VCaP (cell line): ENCODE measurements at regions not wholly inside any gene's neighbourhood (a gene's known extent, or its start where the extent isn't known, plus 50 kb on each side); places are given as distances from the start of the nearest gene placed in this dataset.

Source experiments
- H3K27ac ChIP-seq: fragments of 450-650 bp; 2 replicates; pipeline ENCODE4 v1.5.1; 2017
- TF ChIP-seq, protein P1 (sequence below): fragments of 450-650 bp; conservative IDR thresholded peaks from 2 replicates; pipeline ENCODE4 v1.5.1; 2017; ENCODE audit warnings: mild to moderate bottlenecking, moderate library complexity

DNA sequence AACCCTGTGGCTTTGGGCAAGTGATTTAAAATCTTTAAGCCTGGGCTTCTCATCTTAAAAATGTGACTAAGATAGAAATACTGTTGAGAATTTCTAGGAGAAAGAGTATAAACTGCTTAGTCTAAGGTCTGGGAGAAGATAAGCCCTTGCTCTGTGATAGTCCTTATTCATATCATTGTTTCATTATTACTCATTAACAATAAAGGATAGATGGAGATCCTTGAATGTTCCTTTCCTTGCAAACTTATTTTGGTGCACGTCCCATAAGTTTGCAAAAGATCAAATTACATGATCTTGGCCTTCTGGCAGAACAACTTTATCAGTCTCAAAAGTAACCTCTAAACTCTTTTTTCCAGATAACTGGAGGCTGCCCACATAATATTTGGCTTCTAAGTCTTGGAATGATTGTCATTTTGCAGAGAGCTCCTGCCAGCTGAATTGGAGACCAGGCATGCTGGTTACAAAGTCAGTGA is 138.3 kb downstream of the FAM124B start:
- peak overlapping the region; percentile 20 for H3K27ac ChIP-seq
- TF ChIP-seq, protein P1, sequence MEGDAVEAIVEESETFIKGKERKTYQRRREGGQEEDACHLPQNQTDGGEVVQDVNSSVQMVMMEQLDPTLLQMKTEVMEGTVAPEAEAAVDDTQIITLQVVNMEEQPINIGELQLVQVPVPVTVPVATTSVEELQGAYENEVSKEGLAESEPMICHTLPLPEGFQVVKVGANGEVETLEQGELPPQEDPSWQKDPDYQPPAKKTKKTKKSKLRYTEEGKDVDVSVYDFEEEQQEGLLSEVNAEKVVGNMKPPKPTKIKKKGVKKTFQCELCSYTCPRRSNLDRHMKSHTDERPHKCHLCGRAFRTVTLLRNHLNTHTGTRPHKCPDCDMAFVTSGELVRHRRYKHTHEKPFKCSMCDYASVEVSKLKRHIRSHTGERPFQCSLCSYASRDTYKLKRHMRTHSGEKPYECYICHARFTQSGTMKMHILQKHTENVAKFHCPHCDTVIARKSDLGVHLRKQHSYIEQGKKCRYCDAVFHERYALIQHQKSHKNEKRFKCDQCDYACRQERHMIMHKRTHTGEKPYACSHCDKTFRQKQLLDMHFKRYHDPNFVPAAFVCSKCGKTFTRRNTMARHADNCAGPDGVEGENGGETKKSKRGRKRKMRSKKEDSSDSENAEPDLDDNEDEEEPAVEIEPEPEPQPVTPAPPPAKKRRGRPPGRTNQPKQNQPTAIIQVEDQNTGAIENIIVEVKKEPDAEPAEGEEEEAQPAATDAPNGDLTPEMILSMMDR: no peak

DNA sequence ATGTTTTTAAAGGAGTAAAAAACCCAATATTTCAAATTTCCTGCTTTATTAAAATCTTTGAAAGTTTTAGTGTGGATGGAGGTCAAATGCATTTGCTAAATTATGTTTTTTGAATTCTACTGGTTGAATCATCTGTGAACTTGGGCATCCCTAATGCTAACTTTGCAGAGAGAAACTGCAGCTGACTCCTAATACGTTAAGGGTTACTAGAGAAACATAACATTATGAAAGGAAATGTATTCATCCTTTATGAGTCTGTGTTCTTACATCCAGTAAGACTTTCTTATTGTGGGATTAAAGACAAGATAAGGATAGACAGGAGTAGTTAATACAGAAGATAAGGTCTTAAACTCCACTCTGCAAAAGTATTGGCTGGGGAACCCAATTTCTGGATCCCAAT is 140.6 kb downstream of the FAM124B start:
- TF ChIP-seq, protein P1: no peak
- H3K27ac ChIP-seq: no peak overlapping the region

DNA sequence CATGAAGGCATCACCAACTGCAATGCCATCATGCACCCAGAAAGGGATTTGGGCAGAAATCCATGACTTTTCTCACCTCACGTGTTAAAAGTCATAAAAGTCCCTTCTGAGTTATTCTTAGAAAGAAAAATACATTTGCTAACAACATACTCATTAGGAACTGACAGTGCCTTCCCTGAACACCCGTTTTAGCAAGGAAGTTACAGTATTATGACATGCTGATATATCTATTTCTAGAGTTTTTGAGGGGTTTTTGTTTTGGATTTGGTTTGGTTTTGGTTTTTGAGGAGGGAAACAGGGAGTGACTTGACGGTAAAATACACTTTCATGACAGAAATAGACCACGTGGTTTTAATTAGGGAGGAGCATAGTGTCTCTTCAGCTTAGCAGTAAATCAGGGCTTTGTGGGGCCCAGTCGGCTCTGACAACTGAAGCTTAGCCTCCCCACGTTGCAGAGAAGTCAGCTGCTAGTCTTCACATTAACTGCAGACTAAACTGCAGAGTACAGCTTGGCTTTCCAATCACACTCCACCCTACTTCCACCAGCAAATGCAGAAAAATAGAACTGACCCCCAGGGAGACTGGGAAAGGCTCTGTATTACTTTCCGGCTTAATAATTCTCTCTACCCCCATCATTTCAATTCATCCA is 141.4 kb downstream of the FAM124B start:
- TF ChIP-seq, protein P1: no peak
- H3K27ac ChIP-seq: no peak overlapping the region

DNA sequence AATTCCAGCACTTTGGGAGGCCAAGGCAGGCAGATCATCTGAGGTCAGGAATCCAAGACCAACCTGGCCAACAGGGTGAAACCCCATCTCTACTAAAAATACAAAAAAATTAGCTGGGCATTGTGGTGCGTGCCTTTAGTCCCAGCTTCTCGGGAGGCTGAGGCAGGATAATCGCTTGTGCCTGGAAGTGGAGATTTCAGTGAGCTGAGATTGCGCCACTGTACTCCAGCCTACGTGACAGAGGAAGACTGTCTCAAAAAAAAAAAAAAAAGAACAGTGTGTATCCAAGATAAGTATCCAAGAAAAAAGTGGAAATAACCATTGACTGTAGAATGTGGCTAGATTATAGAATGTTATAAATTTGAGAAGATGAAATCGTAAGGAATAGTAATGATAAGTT is 142.1 kb downstream of the FAM124B start:
- no peak overlapping the region for H3K27ac ChIP-seq
- TF ChIP-seq, protein P1: no peak

DNA sequence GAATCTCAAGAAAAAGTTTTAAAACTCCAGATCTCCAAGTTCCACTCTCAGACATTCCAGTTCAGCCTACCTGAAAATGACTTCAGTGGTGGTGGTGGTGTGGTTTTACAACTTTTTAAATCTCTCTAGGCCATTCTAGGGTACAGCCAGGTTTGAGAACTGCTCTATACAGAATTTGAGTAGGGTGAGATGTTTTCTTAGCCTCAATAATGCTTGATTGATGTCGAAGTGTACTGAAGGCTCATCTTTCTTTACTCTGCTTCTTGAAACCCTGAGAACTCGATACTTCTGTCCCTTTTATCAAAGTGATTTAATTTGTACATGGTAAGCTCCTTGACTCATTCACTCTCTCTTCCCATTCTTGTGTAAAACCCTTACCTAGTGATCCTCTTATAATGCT is 143.8 kb downstream of the FAM124B start:
- no peak overlapping the region for H3K27ac ChIP-seq
- TF ChIP-seq, protein P1: no peak

DNA sequence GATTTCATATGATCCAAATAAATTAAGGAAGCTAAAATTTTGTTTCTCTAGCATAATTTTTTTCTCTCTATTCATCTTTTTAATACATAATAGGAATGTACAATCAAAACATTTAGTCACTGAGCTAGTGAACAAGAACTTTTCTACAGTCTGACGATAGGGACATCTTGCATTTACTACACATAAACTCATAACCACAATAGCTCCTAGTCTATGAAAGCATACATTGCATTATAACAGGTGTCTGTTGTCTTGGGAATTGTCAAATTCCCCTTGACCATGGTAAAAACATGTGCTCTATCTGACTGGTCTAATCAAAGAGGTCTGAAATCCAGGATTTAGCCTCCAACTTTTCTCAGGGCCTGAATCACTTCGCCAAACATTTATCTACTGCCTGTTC is 144.8 kb downstream of the FAM124B start:
- TF ChIP-seq, protein P1: no peak

DNA sequence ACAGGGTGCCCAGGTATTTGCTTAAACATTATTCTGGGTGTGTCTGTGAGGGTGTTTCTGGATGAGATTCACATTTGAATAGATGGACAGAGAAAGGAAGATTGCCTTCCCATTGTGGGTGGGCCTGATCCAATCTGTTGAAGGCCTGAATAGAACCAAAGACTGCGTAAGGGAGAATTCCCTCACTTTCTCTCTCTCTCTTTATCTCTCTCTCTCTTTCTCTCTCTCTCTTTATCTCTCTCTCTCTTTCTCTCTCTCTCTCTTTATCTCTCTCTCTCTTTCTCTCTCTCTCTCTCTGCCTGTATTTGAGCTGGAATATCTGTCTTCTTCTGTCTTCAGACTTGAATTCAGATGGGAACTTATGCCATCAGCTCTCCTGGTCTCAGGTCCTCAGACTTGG is 148.4 kb downstream of the FAM124B start:
- H3K27ac ChIP-seq: no peak overlapping the region
- TF ChIP-seq, protein P1: no peak

More for the DNA sequence above, 144.8 kb downstream of the FAM124B start:
- H3K27ac ChIP-seq: no peak overlapping the region
